A549 (cell line): ENCODE measurements at regions not wholly inside any gene's neighbourhood (a gene's known extent, or its start where the extent isn't known, plus 50 kb on each side); places are given as distances from the start of the nearest gene placed in this dataset.

ENCODE experiments used
- ATAC-seq, 2 experiments: fragments of 200-7000 bp in 1 of 2; fragments of >200 bp in 1 of 2; cut with Nextera tagmentation in 1 of 2; cut with Tn5 transposase in 1 of 2; 3 replicates each; pipeline versions ENCODE4 v1.8.0 to v1.9.1; 2018 to 2020; ENCODE audit warnings: mild to moderate bottlenecking in 1 of 2, moderate library complexity in 1 of 2
- CTCF ChIA-PET: fragments of 300-600 bp; sonication (Branson Sonifier 250); formaldehyde crosslinking; extraction: SDS; loops from one replicate; lab custom pipeline; 2021; ENCODE audit warnings: antibody characterized with exemption, inconsistent platforms; lab: Yijun Ruan, JAX
- POLR2A ChIA-PET: fragments of 350-600 bp; formaldehyde crosslinking; extraction: SDS; loops from one replicate; lab custom pipeline; 2021; ENCODE audit warnings: antibody characterized with exemption, inconsistent platforms; lab: Yijun Ruan, JAX
- DNase-seq, 2 experiments: peaks; one replicate each; pipeline versions ENCODE4 v3.0.0 to v3.0.0-alpha.2; 2011 to 2016; ENCODE audit warnings: low read depth in 1 of 2, low spot score in 1 of 2
- FAIRE-seq: peaks from 2 replicates; lab custom pipeline; 2011; peaks lifted over from hg19 to GRCh38; lab: Jason Lieb, UNC
- H3K27ac ChIP-seq, 2 experiments: fragments of >200 bp; sonication (Bioruptor Twin); formaldehyde crosslinking; 3 replicates each; pipeline ENCODE4 v1.5.1; 2016 to 2017
- H3K4me1 ChIP-seq: fragments of >200 bp; sonication (Bioruptor Twin); formaldehyde crosslinking; 3 replicates; pipeline ENCODE4 v1.6.1; 2016
- H3K4me2 ChIP-seq: fragments of >200 bp; sonication (Bioruptor Twin); formaldehyde crosslinking; 3 replicates; pipeline ENCODE4 v1.6.1; 2016
- H3K4me3 ChIP-seq: fragments of >200 bp; sonication (Bioruptor Twin); formaldehyde crosslinking; 3 replicates; pipeline ENCODE4 v1.5.1; 2016
- H3K9me3 ChIP-seq: fragments of >200 bp; sonication (Bioruptor Twin); formaldehyde crosslinking; 3 replicates; pipeline ENCODE4 v1.6.1; 2016
- CBX8 ChIP-seq: fragments of 200-600 bp; sonication (generic); IDR thresholded peaks from 2 replicates; pipeline ENCODE4 v1.6.1; 2016
- CHD4 ChIP-seq: fragments of 200-600 bp; sonication (generic); IDR thresholded peaks from 2 replicates; pipeline ENCODE4 v1.6.1; 2016; ENCODE audit warnings: antibody characterized with exemption, mild to moderate bottlenecking, borderline replicate concordance
- CTCF ChIP-seq: fragments of >200 bp; sonication (Bioruptor Twin); formaldehyde crosslinking; IDR thresholded peaks from 3 replicates; pipeline ENCODE4 v1.5.1; 2016
- E2F6 ChIP-seq: IDR thresholded peaks from 2 replicates; pipeline ENCODE4 v1.6.1; 2012; ENCODE audit warnings: low read depth, borderline replicate concordance
- EP300 ChIP-seq, 2 experiments: fragments of >200 bp; sonication (Bioruptor Twin); formaldehyde crosslinking; IDR thresholded peaks; 2 replicates in 1 of 2; 3 replicates in 1 of 2; pipeline ENCODE4 v1.6.1; 2016 to 2017
- FOSB ChIP-seq: fragments of 250-450 bp; sonication (Bioruptor Pico); IDR thresholded peaks from 2 replicates; pipeline ENCODE4 v1.5.0; 2020; ENCODE audit warnings: mild to moderate bottlenecking, moderate library complexity
- FOSL2 ChIP-seq, 2 experiments: fragments of 450-650 bp in 1 of 2; fragments of >200 bp in 1 of 2; sonication (Bioruptor Twin) in 1 of 2; formaldehyde crosslinking; IDR thresholded peaks; 2 replicates each; pipeline versions ENCODE4 v1.5.0 to v1.6.1; 2016 to 2020; ENCODE audit warnings: mild to moderate bottlenecking in 1 of 2, moderate library complexity in 1 of 2
- FOXS1 ChIP-seq: fragments of 250-450 bp; sonication (Bioruptor Pico); IDR thresholded peaks from 2 replicates; pipeline ENCODE4 v1.5.0; 2020; ENCODE audit warnings: mild to moderate bottlenecking, moderate library complexity
- HEYL ChIP-seq: fragments of 250-450 bp; sonication (Bioruptor Pico); IDR thresholded peaks from 2 replicates; pipeline ENCODE4 v1.8.0; 2021; ENCODE audit warnings: mild to moderate bottlenecking, moderate library complexity
- JUN ChIP-seq, 2 experiments: fragments of >200 bp; sonication (Bioruptor Twin); formaldehyde crosslinking; IDR thresholded peaks; 2 replicates in 1 of 2; 3 replicates in 1 of 2; pipeline ENCODE4 v1.6.1; 2016 to 2017
- MAX ChIP-seq: IDR thresholded peaks from 2 replicates; pipeline ENCODE4 v1.6.1; 2012
- MAZ ChIP-seq: fragments of 150-350 bp; IDR thresholded peaks from 2 replicates; pipeline ENCODE4 v1.6.1; 2014; ENCODE audit warnings: antibody characterized with exemption, low read depth, low read length, borderline replicate concordance
- NPAS2 ChIP-seq: fragments of 250-450 bp; sonication (Bioruptor Pico); IDR thresholded peaks from 2 replicates; pipeline ENCODE4 v1.8.0; 2022; ENCODE audit warnings: mild to moderate bottlenecking, moderate library complexity, borderline replicate concordance
- RAD21 ChIP-seq, 2 experiments: fragments of >200 bp in 1 of 2; sonication (Bioruptor Twin) in 1 of 2; formaldehyde crosslinking in 1 of 2; IDR thresholded peaks in 1 of 2; conservative IDR thresholded peaks in 1 of 2; 2 replicates in 1 of 2; 3 replicates in 1 of 2; pipeline ENCODE4 v1.6.1; 2012 to 2018; ENCODE audit warnings: inconsistent platforms in 1 of 2
- RARB ChIP-seq: fragments of 250-450 bp; sonication (Bioruptor Pico); IDR thresholded peaks from 2 replicates; pipeline ENCODE4 v1.8.0; 2021; ENCODE audit warnings: mild to moderate bottlenecking, moderate library complexity
- SMC3 ChIP-seq: fragments of >200 bp; sonication (Bioruptor Twin); formaldehyde crosslinking; IDR thresholded peaks from 3 replicates; pipeline ENCODE4 v1.6.1; 2018; ENCODE audit warnings: inconsistent platforms
- TFCP2L1 ChIP-seq: fragments of 250-450 bp; sonication (Bioruptor Pico); IDR thresholded peaks from 2 replicates; pipeline ENCODE4 v1.5.0; 2021; ENCODE audit warnings: mild to moderate bottlenecking
- WGBS: methylation state at CpG from one replicate; pipeline ENCODE4 v1.1.6; 2017; ENCODE audit errors: missing lambda C conversion rate; 5-methylcytosine and 5-hydroxymethylcytosine counted together

GRCh38 chr10:4262870-4263600, 478.0 kb upstream of the KLF6 start:
- no peaks in the 10 kb centered on the region for H3K9me3 ChIP-seq
- no peak for TF ChIP-seq MAX
- TF ChIP-seq JUN (IDR thresholded peaks at IDR 0.05), result no peak
- TF ChIP-seq CTCF, result no peak
- no peak for TF ChIP-seq TFCP2L1 (CRISPR knock-in tag)
- no peak for TF ChIP-seq NPAS2 (CRISPR knock-in tag)
- TF ChIP-seq FOSB, result no peak
- no peak for TF ChIP-seq CBX8
- no peak for TF ChIP-seq RARB (CRISPR knock-in tag)
- TF ChIP-seq EP300 (IDR thresholded peaks at IDR 0.05), result no peak
- no peak for TF ChIP-seq FOXS1 (CRISPR knock-in tag)
- TF ChIP-seq E2F6, result no peak
- TF ChIP-seq MAZ, result no peak
- 80% methylated on average over 4 of the region's 4 CpGs for WGBS
- no peak overlapping the region for H3K4me3 ChIP-seq
- DNase-seq (no peak), ATAC-seq (no peak), FAIRE-seq (no peak)
- H3K4me2 ChIP-seq, result peak overlapping the region; percentile 39; the same call in 2 of the 3 replicates
- H3K27ac ChIP-seq, result peak overlapping the region; percentile 51 to 67; a peak in 4 of 6 replicates
- ChIA-PET CTCF (interaction anchor here (0.5 to 0.7 kb wide), 2 partner anchors 16 to 185 kb away, joined by 3 read pairs; no protein-coding TSS in a partner anchor), POLR2A (no interaction called here)
- peaks cover 17% of the 10 kb centered on the region for H3K4me1 ChIP-seq

DNA sequence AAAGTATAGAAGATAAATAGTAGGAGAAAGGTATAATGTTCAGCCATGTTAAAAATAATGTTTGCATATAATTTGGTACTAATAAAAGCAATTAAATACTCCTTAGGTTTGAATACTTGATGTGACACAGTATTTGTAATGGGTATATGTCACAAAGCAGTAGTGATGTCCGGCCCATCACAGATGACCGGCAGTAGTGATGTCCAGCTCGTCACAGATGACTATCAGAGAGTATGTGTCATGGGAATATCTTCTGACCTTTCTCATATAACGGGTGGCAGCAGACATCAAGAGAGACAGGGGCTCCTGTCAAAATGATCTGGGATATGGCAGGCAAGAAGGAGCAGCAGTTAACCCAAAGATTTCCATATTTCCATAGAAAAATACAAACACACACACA, 477.4 kb upstream of the KLF6 start:
- no peaks in the 10 kb centered on the region for H3K9me3 ChIP-seq
- DNase-seq (no peak), FAIRE-seq (no peak), ATAC-seq (no peak)
- ChIA-PET CTCF (interaction anchor here (0.7 kb wide), 1 partner anchor 16 kb away, joined by 3 read pairs; no protein-coding TSS in a partner anchor), POLR2A (no interaction called here)
- peaks cover 17% of the 10 kb centered on the region for H3K4me1 ChIP-seq
- H3K4me2 ChIP-seq, result no peak overlapping the region
- 73% methylated on average over 4 of the region's 4 CpGs for whole genome bisulfite sequencing
- H3K4me3 ChIP-seq, result no peak overlapping the region
- no peak overlapping the region; a peak in 1 of 6 replicates for H3K27ac ChIP-seq
- no peak for TF ChIP-seq RAD21 (conservative IDR thresholded peaks at IDR 0.05 in 1 of 2, IDR thresholded peaks at IDR 0.05 in 1 of 2)
- TF ChIP-seq, all 56 proteins: peak for 0

- no peak for FAIRE-seq
- CTCF ChIA-PET, result interaction anchor here (0.9 kb wide), 1 partner anchor 10 kb away, joined by 3 read pairs; no protein-coding TSS in a partner anchor
- Histone ChIP-seq H3K4me1 (peaks cover 17% of the 10 kb centered on the region), H3K9me3 (no peaks in the 10 kb centered on the region)
- no peak for ATAC-seq
- no peak for DNase-seq
- WGBS, result 77% methylated on average over 4 of the region's 4 CpGs
- no peak for TF ChIP-seq HEYL (CRISPR knock-in tag)
- no peak for TF ChIP-seq CHD4
- no peak for TF ChIP-seq FOSL2 (IDR thresholded peaks at IDR 0.05)
- peak; percentile 75 for TF ChIP-seq FOSL2 (CRISPR knock-in tag; IDR thresholded peaks at IDR 0.05)
- no peak for TF ChIP-seq SMC3
- TF ChIP-seq, all 56 proteins: peak for 1
- peak overlapping the region; percentile 12; the same call in 1 of the 3 replicates for H3K4me2 ChIP-seq
- H3K4me3 ChIP-seq, result no peak overlapping the region
- POLR2A ChIA-PET, result no interaction called here
- H3K27ac ChIP-seq, result peak overlapping the region in 1 of 2 experiments; percentile 15; a peak in 1 of 6 replicates
Measured at GRCh38 chr10:4260483-4261124, 475.6 kb upstream of the KLF6 start.
